ENCODE measurements at regions not wholly inside any gene's neighbourhood (a gene's known extent, or its start where the extent isn't known, plus 50 kb on each side); places are given as distances from the start of the nearest gene placed in this dataset.

- peaks cover 29% of the 10 kb centered on the region for H3K27me3 ChIP-seq (replicated peaks)
- TF ChIP-seq, protein P1, sequence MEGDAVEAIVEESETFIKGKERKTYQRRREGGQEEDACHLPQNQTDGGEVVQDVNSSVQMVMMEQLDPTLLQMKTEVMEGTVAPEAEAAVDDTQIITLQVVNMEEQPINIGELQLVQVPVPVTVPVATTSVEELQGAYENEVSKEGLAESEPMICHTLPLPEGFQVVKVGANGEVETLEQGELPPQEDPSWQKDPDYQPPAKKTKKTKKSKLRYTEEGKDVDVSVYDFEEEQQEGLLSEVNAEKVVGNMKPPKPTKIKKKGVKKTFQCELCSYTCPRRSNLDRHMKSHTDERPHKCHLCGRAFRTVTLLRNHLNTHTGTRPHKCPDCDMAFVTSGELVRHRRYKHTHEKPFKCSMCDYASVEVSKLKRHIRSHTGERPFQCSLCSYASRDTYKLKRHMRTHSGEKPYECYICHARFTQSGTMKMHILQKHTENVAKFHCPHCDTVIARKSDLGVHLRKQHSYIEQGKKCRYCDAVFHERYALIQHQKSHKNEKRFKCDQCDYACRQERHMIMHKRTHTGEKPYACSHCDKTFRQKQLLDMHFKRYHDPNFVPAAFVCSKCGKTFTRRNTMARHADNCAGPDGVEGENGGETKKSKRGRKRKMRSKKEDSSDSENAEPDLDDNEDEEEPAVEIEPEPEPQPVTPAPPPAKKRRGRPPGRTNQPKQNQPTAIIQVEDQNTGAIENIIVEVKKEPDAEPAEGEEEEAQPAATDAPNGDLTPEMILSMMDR (IDR thresholded peaks at IDR 0.05; ENCODE audit: low read depth, low read length, missing control alignments), result no peak
- H3K27ac ChIP-seq, result no peak overlapping the region
- H3K4me3 ChIP-seq (ENCODE audit: low read depth, low read length), result no peak overlapping the region
- in situ Hi-C loops (cut with HindIII; ENCODE audit: low pct_ligation_motif_present, low sequenced_read_pairs), result no loop called here
- no peak for DNase-seq
- H3K36me3 ChIP-seq (replicated peaks), result no peaks in the 10 kb centered on the region
Measured at GRCh38 chr22:22410121-22410520, 98.4 kb downstream of the ZNF280B start.

GRCh38 chr22:22410677-22411076 is 97.9 kb downstream of the ZNF280B start:
- no peak overlapping the region for H3K27ac ChIP-seq
- DNase-seq, result no peak
- H3K27me3 ChIP-seq (replicated peaks), result peaks cover 29% of the 10 kb centered on the region
- TF ChIP-seq, protein P1 (IDR thresholded peaks at IDR 0.05; ENCODE audit: low read depth, low read length, missing control alignments), result no peak
- in situ Hi-C loops (cut with HindIII; ENCODE audit: low pct_ligation_motif_present, low sequenced_read_pairs), result no loop called here
- H3K4me3 ChIP-seq (ENCODE audit: low read depth, low read length), result no peak overlapping the region
- no peaks in the 10 kb centered on the region for H3K36me3 ChIP-seq (replicated peaks)

DNA sequence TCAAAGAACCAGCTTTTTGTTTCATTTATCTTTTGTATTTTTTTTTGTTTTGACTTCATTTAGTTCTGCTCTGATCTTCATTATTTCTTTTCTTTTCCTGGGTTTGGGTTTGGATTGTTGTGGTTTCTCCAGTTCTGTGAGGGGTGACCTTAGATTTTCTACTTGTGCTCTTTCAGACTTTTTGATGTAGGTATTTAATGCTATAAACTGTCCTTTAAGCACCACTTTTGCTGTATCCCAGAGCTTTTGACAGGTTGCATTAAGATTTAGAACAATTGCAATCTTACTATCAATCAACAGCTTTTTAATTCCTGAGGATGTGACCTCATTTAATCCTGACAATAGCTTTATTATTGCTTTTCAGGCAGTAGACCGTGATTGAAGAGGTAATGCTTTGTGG is 94.3 kb downstream of the ZNF280B start:
- TF ChIP-seq, protein P1 (IDR thresholded peaks at IDR 0.05; ENCODE audit: low read depth, low read length, missing control alignments), result no peak
- in situ Hi-C loops (cut with HindIII; ENCODE audit: low pct_ligation_motif_present, low sequenced_read_pairs), result no loop called here
- peaks cover 23% of the 10 kb centered on the region for H3K27me3 ChIP-seq (replicated peaks)

DNA sequence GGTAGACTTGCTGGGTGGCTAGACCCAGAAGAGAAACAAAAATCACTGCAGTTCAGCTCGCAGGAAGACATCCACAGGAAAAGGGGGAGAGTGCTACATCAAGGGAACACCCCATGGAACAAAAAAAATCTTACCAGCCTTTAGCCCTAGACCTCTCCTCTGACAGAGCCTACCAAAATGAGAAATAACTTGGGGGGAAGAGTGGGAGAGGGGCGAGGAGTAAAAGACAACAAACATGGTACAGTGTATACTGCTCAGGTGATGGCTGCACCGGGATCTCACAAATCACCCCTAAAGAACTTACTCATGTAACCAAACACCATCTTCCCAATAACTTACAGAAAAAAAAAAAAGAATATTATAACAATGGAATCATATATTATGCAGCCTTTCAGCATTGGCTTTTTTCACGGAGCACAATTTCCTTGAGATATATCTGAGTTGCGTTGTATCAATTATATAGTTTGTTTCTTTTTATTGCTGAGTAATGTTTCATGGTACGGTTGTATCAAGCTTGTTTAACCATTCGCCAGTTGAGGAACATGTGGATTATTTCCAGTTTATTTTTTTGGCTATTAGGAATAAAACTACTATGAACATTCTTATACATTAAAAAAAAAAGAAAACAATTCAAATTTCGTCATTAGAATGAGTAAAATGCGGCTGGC is 90.9 kb downstream of the ZNF280B start:
- TF ChIP-seq, protein P1 (IDR thresholded peaks at IDR 0.05; ENCODE audit: low read depth, low read length, missing control alignments), result no peak
- Histone ChIP-seq H3K4me3 (ENCODE audit: low read depth, low read length) (no peak overlapping the region), H3K27me3 (replicated peaks) (peaks cover 29% of the 10 kb centered on the region), H3K27ac (no peak overlapping the region), H3K36me3 (replicated peaks) (no peaks in the 10 kb centered on the region)
- DNase-seq, result no peak
- in situ Hi-C loops (cut with HindIII; ENCODE audit: low pct_ligation_motif_present, low sequenced_read_pairs), result no loop called here

More for the DNA sequence above, 94.3 kb downstream of the ZNF280B start:
- Histone ChIP-seq H3K27ac (no peak overlapping the region), H3K4me3 (ENCODE audit: low read depth, low read length) (no peak overlapping the region), H3K36me3 (replicated peaks) (no peaks in the 10 kb centered on the region)
- no peak for DNase-seq

DNA sequence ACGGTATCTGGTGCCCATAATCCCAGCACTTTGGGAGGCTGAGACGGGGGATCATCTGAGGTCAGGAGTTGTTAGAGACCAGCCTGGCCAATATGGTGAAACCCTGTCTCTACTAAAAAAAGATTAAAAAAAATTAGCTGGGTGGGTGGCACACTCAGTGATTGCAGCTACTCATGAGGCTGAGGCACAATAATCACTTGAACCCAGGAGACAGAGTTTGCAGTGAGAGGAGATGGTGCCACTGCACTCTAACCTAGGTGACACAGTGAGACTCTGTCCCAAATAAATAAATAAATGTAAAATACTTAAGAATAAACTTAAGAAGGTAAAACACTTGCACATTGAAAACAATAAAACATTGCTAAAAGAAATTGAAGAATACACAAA is 90.4 kb downstream of the ZNF280B start:
- peaks cover 32% of the 10 kb centered on the region for H3K27me3 ChIP-seq (replicated peaks)
- TF ChIP-seq, protein P1 (IDR thresholded peaks at IDR 0.05; ENCODE audit: low read depth, low read length, missing control alignments), result no peak
- H3K36me3 ChIP-seq (replicated peaks), result no peaks in the 10 kb centered on the region
- no peak overlapping the region for H3K4me3 ChIP-seq (ENCODE audit: low read depth, low read length)
- in situ Hi-C loops (cut with HindIII; ENCODE audit: low pct_ligation_motif_present, low sequenced_read_pairs), result no loop called here
- no peak overlapping the region for H3K27ac ChIP-seq
- no peak for DNase-seq

GRCh38 chr22:22418957-22419356 is 89.6 kb downstream of the ZNF280B start:
- no peak overlapping the region for H3K27ac ChIP-seq
- H3K27me3 ChIP-seq (replicated peaks), result peaks cover 24% of the 10 kb centered on the region
- no peak overlapping the region for H3K4me3 ChIP-seq (ENCODE audit: low read depth, low read length)
- in situ Hi-C loops (cut with HindIII; ENCODE audit: low pct_ligation_motif_present, low sequenced_read_pairs), result no loop called here
- no peaks in the 10 kb centered on the region for H3K36me3 ChIP-seq (replicated peaks)
- TF ChIP-seq, protein P1 (IDR thresholded peaks at IDR 0.05; ENCODE audit: low read depth, low read length, missing control alignments), result no peak
- no peak for DNase-seq
